ENCODE measurements at regions not wholly inside any gene's neighbourhood (a gene's known extent, or its start where the extent isn't known, plus 50 kb on each side); places are given as distances from the start of the nearest gene placed in this dataset.

- TF ChIP-seq EZH2phosphoT487 (IDR thresholded peaks at IDR 0.05) = no peak
- TF ChIP-seq CTCF (IDR thresholded peaks at IDR 0.05) = no peak
- TF ChIP-seq EZH2 (IDR thresholded peaks at IDR 0.05) = no peak
Observed at GRCh38 chr5:5564898-5565297, 142.4 kb downstream of the ICE1 start.

All from neural progenitor cell (in vitro differentiated cells).